HL-60 (cell line): ENCODE measurements at regions not wholly inside any gene's neighbourhood (a gene's known extent, or its start where the extent isn't known, plus 50 kb on each side); places are given as distances from the start of the nearest gene placed in this dataset.

Experiments used
- DNase-seq, 2 experiments: peaks; one replicate each; pipeline ENCODE4 v3.0.0-alpha.2; 2010 to 2020; ENCODE audit warnings: low read depth in 1 of 2, low spot score in 1 of 2
- H3K27ac ChIP-seq: fragments of 250-450 bp; sonication (Bioruptor Pico); replicated peaks from 2 replicates; pipeline ENCODE4 v1.5.1; 2020; ENCODE audit warnings: mild to moderate bottlenecking, moderate library complexity
- H3K27me3 ChIP-seq: fragments of 250-450 bp; sonication (Bioruptor Pico); 2 replicates; pipeline ENCODE4 v1.5.1; 2021; ENCODE audit warnings: mild to moderate bottlenecking, moderate library complexity; ENCODE audit not compliant: insufficient read depth, poor library complexity, severe bottlenecking
- H3K4me3 ChIP-seq: replicated peaks from 2 replicates; pipeline ENCODE4 v1.5.1; 2011; ENCODE audit warnings: mild to moderate bottlenecking, control low read depth, low read length; ENCODE audit not compliant: insufficient read depth
- CTCF ChIP-seq: IDR thresholded peaks from one replicate; pipeline ENCODE4 v1.5.1; 2011; ENCODE audit warnings: low read length, control low read depth, inconsistent platforms; ENCODE audit not compliant: insufficient read depth
- GABPA ChIP-seq: IDR thresholded peaks from 2 replicates; pipeline ENCODE4 v1.6.1; 2012; ENCODE audit warnings: low read depth
- POLR2AphosphoS5 ChIP-seq: IDR thresholded peaks from 2 replicates; pipeline ENCODE4 v1.6.1; 2012; ENCODE audit warnings: low read depth
- REST ChIP-seq: IDR thresholded peaks from 2 replicates; pipeline ENCODE4 v1.6.1; 2012; ENCODE audit warnings: low read depth; ENCODE audit not compliant: insufficient replicate concordance
- SPI1 ChIP-seq: IDR thresholded peaks from 2 replicates; pipeline ENCODE4 v1.6.1; 2012; ENCODE audit warnings: low read depth, mild to moderate bottlenecking, borderline replicate concordance

GRCh38 chr13:80059789-80060188 lies 281.1 kb downstream of the SPRY2 start:
- TF ChIP-seq CTCF (no peak), GABPA (no peak), POLR2AphosphoS5 (no peak), SPI1 (no peak), REST (no peak)
- Histone ChIP-seq H3K27ac (no peak overlapping the region), H3K4me3 (no peak overlapping the region), H3K27me3 (no peaks in the 10 kb centered on the region)
- no peak for DNase-seq

- H3K27me3 ChIP-seq: no peaks in the 10 kb centered on the region
- no peak overlapping the region for H3K4me3 ChIP-seq
- no peak for TF ChIP-seq POLR2AphosphoS5
- no peak for TF ChIP-seq REST
- TF ChIP-seq GABPA: no peak
- TF ChIP-seq SPI1: no peak
- TF ChIP-seq CTCF: no peak
- no peak for DNase-seq
- no peak overlapping the region for H3K27ac ChIP-seq
These were observed 282.3 kb downstream of the SPRY2 start for GRCh38 chr13:80058626-80059025.

GRCh38 chr13:80055847-80056246 lies 285.1 kb downstream of the SPRY2 start:
- no peak for DNase-seq
- H3K27ac ChIP-seq: no peak overlapping the region
- no peak overlapping the region for H3K4me3 ChIP-seq
- no peaks in the 10 kb centered on the region for H3K27me3 ChIP-seq
- no peak for TF ChIP-seq GABPA
- no peak for TF ChIP-seq REST
- TF ChIP-seq POLR2AphosphoS5: no peak
- TF ChIP-seq CTCF: no peak
- no peak for TF ChIP-seq SPI1
